Stimulated activated CD4-positive, alpha-beta T cell treated with anti-CD3 and anti-CD28 coated beads, Interleukin-1b, Interleukin-23, amount 100 ng/mL, for 48 hours (primary cell): ENCODE measurements at regions not wholly inside any gene's neighbourhood (a gene's known extent, or its start where the extent isn't known, plus 50 kb on each side); places are given as distances from the start of the nearest gene placed in this dataset.

Source experiments
- DNase-seq: peaks from one replicate; pipeline ENCODE4 v3.0.0-alpha.2; 2020

DNA sequence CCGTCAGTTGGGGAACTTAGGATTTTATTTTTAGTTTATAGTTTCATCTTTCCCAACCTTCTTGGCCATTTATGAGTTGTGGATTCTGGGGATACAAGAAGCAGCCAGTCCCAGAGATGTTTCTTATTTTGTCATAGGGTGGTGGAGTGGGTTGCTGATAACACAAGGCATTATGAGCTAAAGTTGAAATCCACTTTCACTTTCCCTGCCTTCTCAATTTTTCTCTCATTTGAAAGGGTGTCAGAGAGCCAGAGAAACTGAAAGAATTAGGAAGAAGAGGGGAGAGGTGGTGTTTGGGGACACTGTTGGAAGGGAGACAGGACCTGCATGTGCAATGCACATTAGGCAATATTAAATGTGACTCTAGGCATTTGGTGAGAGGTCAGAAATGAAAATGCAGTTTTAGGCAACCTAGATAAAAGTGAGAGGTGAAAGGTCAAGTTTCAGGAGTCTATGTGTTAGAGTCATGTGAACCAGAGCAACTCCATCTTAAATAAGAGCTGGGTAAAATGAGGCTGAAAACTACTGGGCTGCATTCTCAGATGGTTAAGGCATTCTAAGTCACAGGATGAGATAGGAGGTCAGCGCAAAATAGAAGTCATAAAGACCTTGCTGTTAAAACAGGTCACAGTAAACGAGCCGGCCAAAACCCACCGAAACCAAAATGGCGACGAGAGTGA, 71.1 kb upstream of the F3 start:
- DNase-seq: no peak

DNA sequence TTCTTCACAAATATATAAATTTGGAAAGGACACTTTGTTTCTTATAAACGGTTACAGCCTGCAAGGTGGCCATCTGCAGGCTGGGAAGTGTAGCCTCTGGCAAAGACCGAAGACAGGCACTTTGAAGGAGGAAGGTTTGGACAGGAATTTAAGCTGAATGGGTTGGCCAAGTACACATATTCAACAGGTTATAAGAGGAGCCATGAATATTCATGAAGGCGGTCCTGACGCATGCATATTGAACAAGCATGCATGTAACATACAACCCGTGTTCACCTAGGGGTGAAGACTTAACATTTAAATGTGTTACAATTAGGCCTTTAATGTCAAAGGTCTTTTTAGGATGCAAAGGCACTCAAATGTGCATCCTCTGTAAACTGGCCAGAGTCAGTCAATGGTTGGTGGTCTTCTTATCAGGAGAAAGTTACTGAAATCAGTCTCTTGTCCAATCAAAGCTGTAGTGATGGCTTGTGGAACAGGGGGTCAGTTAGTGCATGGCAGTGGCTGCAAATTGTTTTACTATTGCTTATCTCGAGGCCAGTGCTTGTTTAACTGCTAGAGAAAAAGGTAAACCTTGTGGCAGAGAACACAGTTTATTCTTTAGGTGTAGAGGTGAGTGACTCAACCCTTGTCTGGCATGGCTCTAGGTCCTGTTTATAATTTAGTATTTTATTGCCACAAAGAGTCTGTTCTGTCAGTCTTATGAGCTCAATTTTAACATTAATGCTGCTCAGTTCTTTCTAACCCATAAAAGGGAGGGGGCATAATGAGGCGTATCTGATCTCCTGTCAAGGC, 70.3 kb upstream of the F3 start:
- DNase-seq: no peak

DNA sequence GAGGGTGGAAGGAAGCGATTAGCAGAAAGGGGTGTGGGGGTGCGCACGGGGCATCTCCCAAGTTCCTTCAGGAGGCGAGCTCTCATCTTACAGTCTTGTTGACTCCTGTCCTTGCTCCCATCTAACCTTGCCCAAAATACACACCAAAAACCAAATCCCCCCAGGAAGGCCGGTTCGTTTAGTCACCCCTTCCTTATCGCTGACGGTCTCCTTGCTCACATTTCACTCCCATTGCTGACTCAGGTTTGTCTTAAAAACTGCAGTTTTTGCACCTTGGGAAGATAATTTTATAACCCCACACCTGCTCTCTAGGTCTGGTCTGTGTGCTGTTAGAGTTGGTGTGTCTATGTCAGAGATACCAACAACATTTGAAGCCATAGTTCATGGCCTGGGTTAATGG, 68.1 kb upstream of the F3 start:
- no peak for DNase-seq

DNA sequence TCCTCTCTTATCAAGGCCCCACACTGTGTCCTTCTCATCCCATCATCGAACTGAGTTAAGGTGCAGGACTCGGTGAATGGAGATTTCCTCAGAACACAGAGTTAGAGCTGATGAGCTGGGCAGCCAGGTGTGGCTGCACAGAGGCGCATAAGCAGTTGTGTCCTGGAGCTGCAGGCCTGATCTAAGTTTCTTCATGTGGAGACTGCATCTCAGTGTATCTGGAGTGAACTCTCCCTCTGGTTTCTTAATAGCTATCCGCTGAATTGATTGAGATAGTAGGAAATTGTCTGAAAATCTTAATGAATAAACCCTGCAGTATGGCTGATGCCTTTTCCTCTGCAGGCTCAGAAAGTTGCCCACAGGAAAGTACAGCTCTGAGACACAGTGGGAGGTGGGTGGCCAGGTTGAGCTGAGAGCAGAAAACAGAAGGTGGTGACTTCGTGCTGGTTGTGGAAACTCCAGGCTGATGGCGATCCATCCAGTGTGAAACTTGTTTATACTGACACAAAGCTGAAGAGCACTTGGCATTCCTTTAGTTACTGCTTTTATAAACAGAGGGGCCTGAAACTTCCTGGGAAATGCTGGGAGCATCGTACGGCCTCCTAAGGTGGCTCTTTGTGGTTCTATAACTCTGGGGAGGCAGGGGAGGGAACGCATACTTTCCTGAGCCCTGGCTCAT, 67.4 kb upstream of the F3 start:
- DNase-seq: no peak

GRCh38 chr1:94608142-94608851, 66.7 kb upstream of the F3 start:
- no peak for DNase-seq

GRCh38 chr1:94607398-94607797, 65.8 kb upstream of the F3 start:
- no peak for DNase-seq

DNA sequence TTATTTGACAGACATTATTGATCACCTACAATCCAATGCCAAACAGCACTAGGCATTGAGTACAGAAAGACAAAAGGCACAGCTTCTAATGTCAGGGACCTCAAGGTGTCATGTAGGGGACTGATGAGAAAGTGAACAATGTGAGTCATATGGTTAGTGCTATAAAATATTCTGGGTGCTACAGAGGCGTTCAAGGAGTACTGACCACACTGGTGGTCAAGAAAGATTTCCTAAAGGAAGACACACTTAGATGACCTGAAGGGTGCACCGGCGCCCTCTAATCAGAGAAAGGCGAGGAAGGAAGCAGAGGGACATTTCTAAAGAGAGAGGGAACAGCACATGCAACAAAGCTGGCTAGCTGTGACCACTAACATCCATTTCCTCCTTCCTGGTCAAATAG, 64.9 kb upstream of the F3 start:
- no peak for DNase-seq

- no peak for DNase-seq
These were observed 62.1 kb upstream of the F3 start for GRCh38 chr1:94603663-94604062.

- no peak for DNase-seq
These were observed 61.5 kb upstream of the F3 start for GRCh38 chr1:94602802-94603625.

GRCh38 chr1:94602316-94602715, 60.8 kb upstream of the F3 start:
- DNase-seq: no peak

DNA sequence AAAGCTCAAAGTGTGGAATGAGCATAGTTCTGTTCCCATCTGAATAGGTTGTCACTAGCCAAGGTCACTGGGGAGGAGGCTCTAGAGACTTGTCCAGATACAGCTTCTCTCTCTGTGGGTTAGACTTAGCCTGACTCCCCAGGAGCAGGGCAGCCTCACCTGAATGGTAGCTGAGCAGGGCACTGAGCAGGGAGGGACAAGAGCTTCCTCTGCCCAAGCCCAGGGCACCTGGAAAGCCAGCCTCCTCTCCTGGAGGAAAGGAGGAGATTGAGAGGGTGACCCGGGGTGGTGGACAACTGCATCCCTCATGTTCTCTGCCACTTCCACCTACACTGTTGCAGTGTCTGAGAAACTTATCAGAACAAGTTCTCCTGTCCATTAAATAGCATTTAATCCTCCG, 59.0 kb upstream of the F3 start:
- DNase-seq: no peak

DNA sequence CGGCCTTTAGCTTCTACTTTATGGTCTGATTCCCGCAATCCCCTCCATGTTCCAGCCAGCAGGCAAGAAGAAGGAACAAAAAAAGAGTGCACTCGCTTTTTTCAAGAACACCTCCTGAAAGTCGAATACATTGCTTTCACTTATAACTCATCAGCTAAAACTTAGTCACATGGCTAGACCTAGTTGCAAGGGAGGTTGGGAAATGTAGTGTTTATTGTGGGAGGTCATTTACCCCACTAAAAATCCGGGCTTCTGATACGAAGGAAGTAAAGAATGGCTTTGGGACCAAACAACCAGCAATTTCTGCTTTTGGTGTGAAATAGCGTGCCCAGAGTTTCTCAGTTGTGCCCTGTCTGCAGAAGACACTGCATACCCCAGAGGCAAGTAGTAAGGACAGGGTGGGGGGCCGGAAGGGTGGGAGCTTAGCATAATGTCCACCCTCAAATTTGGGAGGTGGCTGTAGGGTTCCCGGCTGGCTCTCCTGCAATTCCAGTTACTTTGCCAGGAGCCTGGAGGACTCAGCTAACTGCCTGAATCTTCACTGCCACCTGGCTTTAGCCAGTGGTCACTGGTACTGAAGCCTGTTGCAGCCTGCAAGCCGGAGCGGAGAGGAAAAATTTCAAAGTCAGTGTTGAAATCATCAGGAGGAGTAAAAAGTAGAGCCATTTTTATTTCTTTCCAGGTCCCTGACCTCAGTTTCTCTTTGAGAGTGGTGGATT, 57.7 kb upstream of the F3 start:
- no peak for DNase-seq

- no peak for DNase-seq
These were observed 56.1 kb upstream of the F3 start for GRCh38 chr1:94597701-94598100.

GRCh38 chr1:94596260-94596659, 54.7 kb upstream of the F3 start:
- DNase-seq: no peak

- DNase-seq: no peak
These were observed 54.1 kb upstream of the F3 start for GRCh38 chr1:94595658-94596057.

DNA sequence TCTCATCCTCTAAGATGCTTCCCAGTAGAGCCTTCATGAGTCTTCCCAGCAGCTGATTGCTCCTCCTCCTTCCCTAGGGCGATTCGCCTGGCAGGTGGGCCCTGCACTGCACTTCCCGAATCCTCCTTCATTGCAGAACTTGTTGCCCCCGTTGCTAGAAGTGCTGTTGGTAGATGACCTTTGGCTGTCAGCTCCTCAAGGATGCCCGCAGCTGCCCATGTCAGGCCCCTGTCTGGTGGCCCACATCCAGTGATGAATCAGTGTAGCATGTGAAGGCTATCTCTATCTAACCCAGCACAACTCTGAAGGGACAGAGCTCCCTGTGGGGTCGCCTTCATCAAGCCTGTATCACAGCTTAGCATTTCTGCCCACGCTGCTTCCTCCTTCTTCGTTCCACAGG, 52.1 kb upstream of the F3 start:
- no peak for DNase-seq

GRCh38 chr1:94592571-94592920, 51.0 kb upstream of the F3 start:
- no peak for DNase-seq

DNA sequence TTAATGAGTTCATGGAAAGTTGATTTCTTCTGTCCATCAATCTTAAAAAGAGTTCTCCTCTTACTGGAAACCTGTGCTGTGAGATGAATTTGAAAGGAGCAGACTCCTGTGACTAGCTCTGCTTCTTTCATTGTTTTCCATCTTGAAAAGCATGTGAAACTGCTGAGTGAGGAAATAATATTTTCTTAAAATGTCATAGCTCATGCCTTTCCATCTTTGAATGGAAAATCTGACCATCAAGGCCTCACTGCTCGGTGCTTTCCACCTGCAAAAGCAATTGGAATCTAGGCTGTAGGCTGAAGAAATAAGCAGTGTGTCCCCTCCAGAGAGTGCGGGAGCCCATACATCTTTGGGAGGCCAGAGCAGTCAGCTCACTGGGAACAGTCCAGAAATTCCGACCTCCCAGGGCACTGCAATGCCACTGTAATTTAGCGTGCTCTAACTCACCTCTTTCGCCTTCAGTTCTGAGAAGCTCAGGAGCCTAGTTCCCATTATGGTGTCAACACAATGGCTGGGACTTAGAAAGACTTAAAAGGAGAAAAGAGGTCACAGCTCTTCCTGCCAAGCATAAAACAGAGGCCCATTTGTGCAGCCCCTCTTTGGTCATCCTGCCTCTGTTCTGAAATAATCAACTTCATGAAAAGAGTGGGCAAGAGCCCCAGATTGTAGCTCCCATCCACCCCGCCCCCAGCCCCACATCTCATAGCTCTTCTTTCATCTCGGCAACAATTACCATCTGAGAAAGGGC, 50.4 kb upstream of the F3 start:
- DNase-seq: no peak
